Stomach (tissue), 4 donors: ENCODE measurements at regions not wholly inside any gene's neighbourhood (a gene's known extent, or its start where the extent isn't known, plus 50 kb on each side); places are given as distances from the start of the nearest gene placed in this dataset.
"Not testable (repeated sequence)": the region's sequence is repeated elsewhere in the genome, so short reads cannot be mapped to it uniquely, and the experiment has no call there.

Source experiments
- CTCF ChIP-seq, 7 experiments: fragments of 450-650 bp in 4 of 7; fragments of 200-600 bp in 3 of 7; sonication (generic) in 3 of 7; IDR thresholded peaks; one replicate each; pipeline ENCODE4 v1.5.1; 2016 to 2019; ENCODE audit warnings: antibody characterized with exemption in 7 of 7, control low read depth in 2 of 7, mild to moderate bottlenecking in 1 of 7
- EP300 ChIP-seq: sonication (generic); formaldehyde crosslinking; IDR thresholded peaks from one replicate; pipeline ENCODE4 v1.6.1; 2017; ENCODE audit warnings: antibody characterized with exemption
- POLR2AphosphoS5 ChIP-seq, 3 donors: sonication (generic); formaldehyde crosslinking; IDR thresholded peaks; one replicate each; pipeline ENCODE4 v1.6.1; 2016; ENCODE audit warnings: antibody characterized with exemption in 3 of 3

GRCh38 chr10:9855451-9855850, 1162.2 kb upstream of the CELF2 start:
- not testable (repeated sequence) for TF ChIP-seq POLR2AphosphoS5 (IDR thresholded peaks at IDR 0.05); CTCF (IDR thresholded peaks at IDR 0.05); EP300
